Activated gamma-delta T cell treated with anti-CD3 and anti-CD28 coated beads, Interleukin-2, amount 50 U/mL, for 16 hours (primary cell): ENCODE measurements at regions not wholly inside any gene's neighbourhood (a gene's known extent, or its start where the extent isn't known, plus 50 kb on each side); places are given as distances from the start of the nearest gene placed in this dataset.

Source experiments
- DNase-seq: peaks from one replicate; pipeline ENCODE4 v3.0.0-alpha.2; 2020; ENCODE audit warnings: low read depth

DNA sequence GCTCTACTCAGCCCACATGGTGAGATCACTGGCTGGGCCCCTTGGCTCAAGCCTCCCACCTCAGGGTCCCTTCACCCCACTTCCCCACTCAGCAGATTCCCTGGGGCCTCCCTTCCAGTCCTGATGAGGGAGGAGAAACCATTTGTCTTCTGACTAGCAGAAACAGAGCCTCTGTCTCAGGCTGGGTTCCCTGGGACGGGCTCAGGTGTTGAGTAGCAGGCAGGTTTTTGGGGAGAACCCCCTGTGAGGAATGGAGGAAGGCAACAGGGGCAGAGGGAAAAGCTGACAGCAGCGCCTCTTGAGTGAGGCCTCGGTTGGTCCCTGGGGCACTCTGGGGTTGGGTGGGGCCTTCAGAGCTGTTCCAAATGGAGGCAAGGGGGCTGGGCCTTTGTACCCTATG is 452.2 kb downstream of the TSHZ3 start:
- DNase-seq, result no peak

DNA sequence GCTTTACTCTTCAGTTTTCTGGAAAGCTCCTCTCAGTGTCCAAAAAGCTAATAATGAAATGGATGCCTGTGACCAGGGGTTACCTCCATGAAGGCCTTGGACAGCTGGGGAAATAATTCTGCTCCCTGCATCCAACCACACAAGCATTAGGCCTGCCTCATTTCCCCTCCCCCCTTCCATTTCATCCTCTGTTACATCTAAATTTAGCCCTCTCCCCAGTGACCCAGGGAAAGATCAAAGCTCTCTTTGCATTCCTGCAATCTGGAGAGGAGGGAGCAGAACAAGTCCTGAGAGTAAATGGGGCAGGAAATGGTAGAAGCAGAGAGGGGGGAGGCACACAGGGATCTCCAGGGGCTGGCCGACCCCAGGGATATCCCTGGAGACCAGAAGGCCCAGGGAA is 452.7 kb downstream of the TSHZ3 start:
- no peak for DNase-seq

DNA sequence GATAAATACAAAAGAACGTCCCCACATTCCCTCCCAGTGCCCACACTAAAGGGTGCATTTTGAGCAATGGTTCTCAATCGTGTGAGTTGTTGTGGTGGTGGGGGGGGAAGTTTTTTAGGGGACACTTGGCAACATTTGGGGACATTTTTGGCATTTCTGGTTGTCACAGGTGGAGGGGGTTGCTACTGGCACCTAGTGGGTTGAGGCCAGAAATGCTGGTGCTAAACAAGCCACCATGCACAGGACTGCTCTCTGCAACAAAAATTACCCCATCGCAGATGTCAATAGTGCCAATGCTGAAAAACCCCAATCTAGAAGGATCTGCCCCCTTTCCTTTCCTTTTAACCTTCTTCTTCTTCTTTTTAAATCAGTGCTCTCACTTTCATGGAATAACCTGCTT is 453.3 kb downstream of the TSHZ3 start:
- no peak for DNase-seq

DNA sequence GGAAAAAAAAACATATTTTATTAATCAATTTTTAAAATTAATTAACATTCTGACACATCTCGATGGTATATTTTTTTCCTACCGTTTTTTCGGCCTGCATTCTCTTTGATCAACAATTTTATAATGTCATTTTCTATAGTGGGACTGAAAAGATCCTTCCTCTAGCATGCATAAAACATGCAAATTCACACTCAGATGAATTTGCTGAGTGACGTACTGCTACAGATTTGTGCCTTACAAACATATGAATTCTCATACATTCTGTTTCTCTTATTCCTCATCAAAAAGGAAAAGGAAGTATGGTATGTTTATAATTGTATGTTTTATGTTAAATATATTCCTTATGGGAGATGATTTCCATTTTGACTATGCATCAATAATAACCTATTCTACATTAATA is 458.2 kb downstream of the TSHZ3 start:
- no peak for DNase-seq

DNA sequence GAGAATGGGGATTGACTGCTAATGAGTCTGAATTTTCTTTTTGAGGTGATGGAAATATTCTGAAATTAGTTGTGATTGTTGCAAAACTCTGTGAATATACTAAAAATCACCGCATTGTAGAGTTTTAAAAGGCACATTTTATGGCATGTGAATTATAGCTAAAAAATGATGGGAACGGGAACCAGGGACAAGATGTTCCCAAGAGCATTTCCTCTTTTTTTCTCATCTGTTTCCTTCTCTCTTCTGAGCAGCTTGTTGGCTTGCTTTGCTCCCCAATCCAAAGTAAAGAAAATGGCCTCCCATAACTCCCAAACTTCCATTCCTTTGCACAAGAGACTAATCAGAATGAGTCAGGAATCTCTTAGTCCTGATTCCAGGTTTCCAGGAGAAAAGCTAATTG is 459.2 kb downstream of the TSHZ3 start:
- no peak for DNase-seq

DNA sequence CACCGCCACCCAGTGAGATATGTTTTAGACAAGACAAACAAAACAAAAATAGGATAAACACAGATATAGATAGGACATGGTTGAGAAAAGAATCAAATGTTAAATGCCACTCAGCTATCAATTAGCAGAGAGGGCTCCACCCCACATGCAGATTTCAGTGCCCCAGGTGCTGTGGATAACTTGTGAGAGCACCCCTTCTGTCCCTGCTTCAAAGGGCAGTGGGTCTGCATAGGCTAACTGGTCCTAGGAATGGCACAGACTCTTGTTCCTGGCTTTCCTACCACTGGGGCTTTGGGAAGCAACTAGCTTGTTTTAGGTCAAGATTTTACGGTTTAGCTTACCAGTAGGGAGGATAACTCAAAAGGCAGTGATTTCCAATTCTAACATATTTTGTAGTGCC is 460.3 kb downstream of the TSHZ3 start:
- no peak for DNase-seq

DNA sequence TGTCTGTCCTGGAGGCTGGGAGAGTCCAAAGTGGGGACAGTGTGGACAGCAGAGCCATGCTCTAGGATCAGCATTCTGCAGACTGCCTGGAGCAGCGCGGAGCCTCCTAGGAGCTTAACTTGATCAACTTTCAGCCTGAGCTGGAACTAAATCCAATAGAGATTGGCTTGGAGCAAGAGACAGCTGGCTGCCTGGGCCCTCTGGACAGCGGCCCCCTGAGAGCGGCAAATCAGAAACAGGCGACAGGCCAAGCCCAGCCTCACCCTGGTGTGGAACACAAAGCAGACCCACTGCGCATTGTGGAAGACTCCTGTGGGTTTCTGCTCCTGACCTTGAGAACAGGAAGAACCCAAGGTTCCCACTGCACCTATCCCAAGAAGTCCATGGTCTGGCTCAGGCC is 462.2 kb downstream of the TSHZ3 start:
- no peak for DNase-seq

DNA sequence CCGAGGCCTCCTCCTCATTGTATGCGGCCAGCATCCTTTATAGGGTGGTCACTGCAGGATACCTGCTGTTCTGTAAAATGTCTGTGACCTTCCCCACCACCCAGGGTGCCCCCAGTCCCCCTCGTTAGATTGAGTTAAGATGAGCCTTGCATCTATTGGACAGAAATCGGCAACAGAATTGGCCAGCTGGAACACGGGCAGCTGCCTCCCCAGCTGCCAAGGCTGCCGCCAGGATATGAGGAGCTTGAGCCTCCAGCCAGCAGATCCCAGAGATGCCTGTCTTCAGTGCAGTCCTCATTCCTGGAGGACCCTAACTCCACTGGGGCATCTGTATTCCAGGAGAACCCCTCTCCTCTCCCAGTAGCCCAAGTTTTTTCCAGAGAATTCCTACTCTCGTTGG is 463.0 kb downstream of the TSHZ3 start:
- DNase-seq, result no peak

DNA sequence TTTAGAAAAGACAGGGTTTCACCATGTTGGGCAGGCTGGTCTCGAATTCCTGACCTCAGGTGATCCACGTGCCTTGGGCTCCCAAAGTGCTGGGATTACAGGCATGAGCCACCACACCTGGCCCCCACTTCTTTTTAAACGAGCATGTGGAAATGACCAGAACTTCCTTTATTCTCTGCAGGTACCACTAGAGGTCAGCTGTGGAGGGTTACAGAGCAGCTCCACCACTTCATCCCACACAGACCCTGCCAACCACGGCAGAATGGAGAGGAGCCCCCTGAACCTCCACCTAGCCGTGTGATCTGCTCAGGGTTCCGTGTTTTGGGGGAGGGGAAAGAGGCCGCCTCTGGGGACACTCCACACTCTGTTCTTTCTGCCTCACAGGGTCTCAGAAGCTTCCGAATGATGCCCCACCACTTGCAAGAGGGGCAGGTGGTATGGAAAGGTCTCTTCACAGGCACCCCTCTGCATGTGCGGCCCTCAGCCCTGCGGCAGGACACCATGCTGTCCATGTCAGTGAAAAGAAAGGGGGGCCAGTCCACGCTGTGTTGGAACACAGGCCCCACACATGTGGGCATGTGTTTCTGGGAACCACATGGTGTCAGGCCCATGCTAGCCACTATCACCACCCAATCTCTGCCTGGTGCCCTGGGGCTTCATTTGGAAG is 465.0 kb downstream of the TSHZ3 start:
- no peak for DNase-seq

DNA sequence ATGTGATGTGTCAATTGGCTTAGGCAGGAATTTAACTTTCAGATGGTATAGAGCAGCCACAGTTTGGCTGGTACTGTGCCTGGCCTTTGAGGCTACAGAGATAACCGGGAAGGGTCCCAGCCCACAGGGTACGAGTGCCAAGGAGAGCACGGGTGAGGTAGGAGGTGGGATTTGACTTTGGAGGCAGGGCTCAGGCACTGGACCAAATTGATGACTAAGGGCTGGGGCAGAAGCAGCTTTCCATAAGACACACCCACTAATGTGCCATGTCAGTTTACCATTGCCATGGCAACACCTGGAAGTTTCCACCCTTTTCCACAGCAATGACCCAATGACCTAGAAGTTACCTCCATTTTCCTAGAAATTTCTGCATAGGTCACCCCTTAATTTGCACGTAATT is 466.2 kb downstream of the TSHZ3 start:
- no peak for DNase-seq

DNA sequence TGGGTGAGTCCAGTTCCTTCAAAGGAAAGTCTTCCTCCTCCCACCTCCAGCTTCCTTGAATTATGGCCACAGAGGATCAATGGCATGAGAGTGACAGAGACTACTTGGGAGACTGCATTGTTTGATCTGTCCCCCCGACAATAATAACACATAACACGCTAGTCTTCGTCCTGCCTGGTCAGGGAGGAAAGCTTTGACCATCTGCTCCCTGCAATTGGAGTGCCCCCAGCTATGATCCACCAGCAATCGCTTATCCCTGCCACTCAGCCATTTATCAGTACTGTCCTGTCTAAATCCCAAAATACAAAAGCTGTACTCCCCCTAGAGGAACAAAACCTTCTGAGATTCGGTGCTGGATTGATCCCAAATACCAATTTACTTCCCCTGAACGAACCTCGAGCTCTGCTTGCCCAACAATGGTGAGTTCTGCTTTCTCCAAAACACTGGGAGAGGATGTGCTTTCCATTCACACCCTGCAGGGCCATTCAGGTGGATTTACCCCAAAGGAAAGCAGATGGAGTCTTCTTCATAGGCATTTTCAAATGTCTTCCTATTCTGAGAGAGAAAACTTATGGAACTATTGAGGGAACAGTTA is 466.7 kb downstream of the TSHZ3 start:
- DNase-seq, result no peak

DNA sequence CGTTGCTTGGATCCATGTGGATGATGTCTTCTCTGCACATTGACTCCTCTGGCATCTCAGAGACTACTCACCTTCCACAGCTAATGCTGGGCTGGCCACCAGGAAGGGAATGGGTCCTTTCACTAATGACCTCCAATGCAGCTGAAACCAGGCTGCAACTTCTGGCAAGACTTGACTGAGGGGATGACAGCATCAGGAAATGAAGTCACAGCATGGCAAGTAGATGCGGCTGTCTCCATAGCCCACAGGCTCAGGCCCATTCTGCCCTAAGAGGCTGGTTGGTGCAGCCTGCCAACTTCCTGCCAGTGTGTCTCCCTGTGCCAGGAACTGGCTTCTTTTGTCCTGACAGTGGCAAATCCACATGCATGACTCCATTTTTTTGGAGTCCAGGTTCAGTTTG is 467.3 kb downstream of the TSHZ3 start:
- DNase-seq, result no peak

DNA sequence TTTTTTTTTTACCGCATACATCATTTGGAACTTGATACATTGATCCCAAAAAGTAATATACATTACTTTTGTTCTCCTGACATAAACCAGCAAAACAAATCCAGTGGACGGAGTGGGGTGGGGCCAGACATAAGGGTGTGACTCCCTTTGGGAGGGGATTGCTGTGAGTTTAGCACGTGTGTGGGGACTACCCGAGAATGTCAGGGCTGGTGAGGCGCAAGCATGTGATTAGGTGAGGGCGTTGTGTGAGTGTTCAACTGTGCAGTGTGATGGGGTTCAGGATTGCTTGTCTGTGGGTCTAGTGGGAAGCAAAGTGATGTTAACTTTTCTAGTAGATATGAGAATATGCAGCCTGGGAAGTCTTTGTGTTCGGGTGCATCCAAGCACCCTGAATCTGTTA is 468.0 kb downstream of the TSHZ3 start:
- no peak for DNase-seq

DNA sequence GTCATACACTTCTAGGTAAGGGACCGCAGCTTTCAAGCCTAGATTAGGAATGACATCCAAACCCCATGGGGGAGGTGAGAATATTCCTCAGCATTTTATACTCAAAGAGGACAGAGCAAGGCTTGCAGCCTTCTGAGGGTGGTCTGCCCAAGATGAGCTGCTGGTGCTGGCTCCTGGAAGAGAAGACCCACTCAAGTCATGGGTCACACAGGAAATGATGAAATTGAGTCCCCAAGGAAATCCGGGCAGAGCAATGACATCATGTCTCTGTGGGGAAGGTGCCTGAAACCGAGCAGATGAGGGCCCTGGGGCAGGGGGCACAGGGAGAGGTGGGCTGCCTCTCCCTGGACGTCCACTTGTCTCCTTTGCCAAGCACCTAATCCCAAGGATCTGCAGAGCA is 468.7 kb downstream of the TSHZ3 start:
- DNase-seq, result no peak

DNA sequence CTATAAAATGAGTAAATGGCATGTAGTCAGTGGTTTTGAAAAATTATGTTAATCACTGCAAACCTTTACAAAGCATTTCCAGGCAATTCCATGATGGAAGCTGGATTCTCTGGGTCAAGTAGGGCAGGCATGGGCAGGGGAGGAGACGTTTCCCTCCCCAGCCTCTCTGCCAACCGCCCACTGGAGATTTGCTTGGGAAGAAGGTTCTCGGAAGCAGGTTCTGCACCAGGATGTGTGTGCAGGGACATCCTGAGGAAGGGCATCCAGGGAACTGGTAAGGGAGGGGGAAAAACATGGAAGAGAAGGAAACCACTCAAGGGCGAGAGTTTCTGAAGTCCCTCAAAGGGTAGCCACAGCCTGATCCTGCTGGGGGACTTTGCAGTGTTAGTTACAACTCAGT is 469.1 kb downstream of the TSHZ3 start:
- DNase-seq, result no peak

DNA sequence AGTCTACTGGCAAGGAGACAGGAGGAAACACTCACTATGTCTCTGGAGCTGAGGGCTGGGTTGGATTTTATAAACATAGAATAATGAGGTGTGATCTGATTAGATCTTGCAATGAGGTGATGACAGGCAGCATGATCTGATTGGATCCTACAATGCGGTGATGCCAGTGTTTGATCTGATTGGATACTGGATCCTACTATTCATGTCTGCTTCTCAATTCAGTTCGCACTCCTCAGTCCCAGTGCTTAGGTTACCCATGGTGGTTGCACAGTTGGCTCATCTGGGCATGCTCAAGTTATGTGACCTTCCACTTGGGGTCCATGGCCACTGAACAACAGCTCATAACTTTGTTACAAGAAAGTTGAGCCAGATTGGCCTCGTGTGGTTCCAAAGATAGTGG is 469.5 kb downstream of the TSHZ3 start:
- no peak for DNase-seq

DNA sequence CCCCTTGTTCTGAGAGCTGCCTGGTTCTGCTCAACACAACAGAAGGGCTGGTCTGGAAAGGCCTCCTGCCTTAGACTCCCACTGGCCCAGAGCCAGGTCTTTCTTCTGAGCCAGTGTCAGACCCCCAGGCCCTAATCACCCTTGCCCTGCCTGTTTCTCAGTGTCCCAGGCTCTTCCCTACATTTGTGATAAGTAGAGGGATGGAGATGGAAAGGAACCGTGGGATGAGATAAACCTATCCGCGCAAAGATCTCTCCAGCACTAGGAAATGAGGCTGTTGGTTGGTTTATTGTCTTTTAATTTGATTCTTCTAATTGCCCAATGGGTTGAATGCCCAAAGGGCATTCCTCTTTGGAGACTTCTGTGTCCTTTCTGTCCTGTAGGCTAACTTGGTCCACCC is 470.0 kb downstream of the TSHZ3 start:
- no peak for DNase-seq

DNA sequence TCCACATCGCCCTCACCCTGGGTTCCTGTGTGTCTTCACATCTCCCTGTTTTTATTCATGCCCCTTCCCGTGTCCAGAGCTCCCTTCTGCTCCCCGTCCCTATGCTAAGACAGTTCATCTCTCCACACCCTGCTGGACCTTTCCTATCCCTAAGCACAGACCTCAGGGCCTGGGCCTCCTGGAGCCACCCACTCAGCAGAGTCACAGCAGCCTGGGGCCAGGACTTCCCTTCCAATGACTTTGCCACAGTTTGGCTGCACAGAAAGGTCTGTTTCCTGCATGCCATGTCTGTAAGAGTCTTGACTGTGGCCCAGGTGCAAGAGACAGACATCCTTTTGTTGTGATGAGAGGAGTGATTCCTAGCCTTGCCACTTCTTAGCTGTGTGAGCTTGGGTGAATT is 470.7 kb downstream of the TSHZ3 start:
- DNase-seq, result no peak

DNA sequence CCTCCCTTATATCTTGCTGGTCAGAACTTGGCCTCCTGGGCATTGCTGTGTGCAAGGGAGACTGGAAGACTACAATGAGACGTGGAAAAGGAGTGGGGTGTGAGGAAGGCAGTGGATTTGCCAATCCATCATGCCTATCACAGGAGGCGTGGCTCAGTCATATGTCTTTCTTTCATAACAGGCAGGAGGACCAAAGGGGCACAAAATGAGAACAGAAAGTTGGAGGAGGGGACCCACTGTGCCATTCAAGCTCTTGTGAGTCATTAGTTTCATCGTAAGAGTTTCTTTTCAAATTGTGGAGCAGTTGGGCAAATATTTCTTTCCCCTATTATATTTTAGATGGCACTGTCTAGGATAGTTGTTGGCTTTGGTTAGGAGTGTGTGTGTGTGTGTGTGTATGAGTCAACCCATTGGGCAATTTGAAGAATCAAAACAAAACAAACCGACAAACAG is 471.5 kb downstream of the TSHZ3 start:
- DNase-seq, result no peak

DNA sequence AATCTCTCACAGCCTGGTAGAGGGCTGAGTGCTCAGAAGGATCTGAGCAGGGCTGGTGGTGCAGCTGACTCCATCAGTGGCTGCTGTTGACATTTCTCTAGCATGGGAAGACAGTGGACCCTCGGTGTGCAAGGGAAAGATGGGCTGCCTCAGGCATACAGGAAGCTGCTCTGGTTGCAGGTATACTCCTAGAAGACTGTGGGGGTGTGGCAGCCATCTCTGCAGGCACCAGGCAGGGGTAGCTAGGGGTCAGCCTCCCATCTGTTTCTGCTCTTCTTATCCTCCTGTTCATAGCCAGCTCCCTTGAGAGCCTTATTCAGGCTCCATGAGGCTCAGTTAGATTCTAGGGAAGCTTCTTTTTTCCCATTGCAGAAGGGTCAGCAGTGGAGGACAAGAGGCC is 475.5 kb downstream of the TSHZ3 start:
- DNase-seq, result no peak

DNA sequence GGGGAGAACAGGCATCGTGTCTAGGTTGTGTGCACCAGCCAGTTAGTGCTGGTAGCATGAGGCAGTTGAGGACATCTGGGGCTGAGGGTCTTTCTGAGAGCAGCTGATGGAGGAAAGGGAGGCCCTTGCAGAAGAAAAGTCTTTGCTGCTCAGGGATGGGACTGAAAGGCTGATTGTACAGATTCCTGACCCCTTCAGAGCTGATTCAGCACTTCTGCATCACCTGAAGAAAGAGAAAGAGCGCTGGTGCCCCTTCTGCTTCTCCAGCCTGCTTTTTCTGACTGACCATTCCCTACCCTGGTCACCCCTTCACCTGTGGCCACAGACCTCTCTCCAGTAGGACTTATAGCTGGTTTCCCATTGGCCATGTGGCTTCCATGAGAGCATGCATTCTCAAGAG is 476.2 kb downstream of the TSHZ3 start:
- no peak for DNase-seq

DNA sequence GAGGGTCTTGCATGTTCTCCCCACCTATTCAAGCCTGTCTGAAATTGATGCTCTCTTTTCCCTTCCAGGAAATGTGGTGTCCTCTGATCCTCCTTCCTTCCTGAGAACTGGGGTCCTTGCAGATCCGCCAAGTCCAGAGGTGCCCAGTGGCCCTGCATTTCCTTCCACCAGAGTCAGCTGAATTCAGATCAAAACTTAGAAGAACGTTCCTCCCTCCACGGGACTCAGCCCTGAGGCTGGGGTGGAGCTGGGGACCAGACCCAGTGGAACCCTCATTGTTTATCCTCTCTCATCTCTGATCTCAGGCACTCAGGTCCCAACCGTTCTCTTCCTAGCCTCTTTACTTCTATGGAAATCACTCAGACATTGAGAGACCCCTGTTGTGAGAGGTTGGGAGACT is 477.3 kb downstream of the TSHZ3 start:
- DNase-seq, result no peak

DNA sequence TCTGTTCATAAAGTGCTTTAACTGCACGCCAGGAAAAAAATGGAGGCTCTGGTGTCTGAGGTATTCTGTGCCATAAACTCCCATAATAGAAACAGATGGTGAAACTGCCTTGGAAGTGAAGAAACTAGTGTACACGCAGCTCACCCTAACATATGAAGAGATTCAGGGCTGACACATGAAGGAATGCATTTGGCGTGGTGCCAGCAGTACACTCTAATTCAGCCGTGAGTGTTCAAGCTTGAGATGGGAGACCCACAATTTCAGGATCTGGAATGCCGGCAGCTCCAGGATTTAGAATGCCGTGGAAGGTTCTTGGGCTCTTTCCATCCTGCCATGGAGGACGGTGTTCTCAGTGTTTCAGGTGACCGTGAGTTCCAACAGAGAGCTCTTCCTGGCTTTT is 478.4 kb downstream of the TSHZ3 start:
- no peak for DNase-seq

DNA sequence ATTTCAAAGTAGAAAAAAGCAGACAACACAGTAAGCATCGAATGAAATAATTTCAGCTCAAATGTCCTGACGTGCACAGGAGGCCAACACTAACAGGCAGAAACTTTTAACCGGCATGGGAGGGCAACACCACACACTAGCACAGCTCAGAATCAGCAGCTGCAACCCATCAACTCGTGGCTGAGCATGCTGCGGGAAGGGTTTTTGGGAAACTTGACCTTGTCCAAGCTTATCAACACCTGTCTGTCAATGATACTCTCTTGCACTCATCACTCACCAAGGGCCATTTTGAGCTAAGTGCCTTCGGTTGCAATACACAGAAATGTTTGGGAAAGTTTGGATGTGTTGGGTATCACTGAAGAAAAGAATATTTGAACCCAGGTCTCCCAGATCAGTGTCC is 483.7 kb downstream of the TSHZ3 start:
- no peak for DNase-seq
